HL-60 (cell line): ENCODE measurements at regions not wholly inside any gene's neighbourhood (a gene's known extent, or its start where the extent isn't known, plus 50 kb on each side); places are given as distances from the start of the nearest gene placed in this dataset.

Experiments used
- CTCF ChIP-seq: IDR thresholded peaks from one replicate; pipeline ENCODE4 v1.5.1; 2011; ENCODE audit warnings: low read length, control low read depth, inconsistent platforms; ENCODE audit not compliant: insufficient read depth
- REST ChIP-seq: IDR thresholded peaks from 2 replicates; pipeline ENCODE4 v1.6.1; 2012; ENCODE audit warnings: low read depth; ENCODE audit not compliant: insufficient replicate concordance

- TF ChIP-seq CTCF (no peak), REST (no peak)
Measured at GRCh38 chr14:62599616-62600385, 445.5 kb downstream of the KCNH5 start.
